Activated T-helper 1 cell treated with Interleukin-2 at 50 U/mL for 16 hours (primary cell): ENCODE measurements at regions not wholly inside any gene's neighbourhood (a gene's known extent, or its start where the extent isn't known, plus 50 kb on each side); places are given as distances from the start of the nearest gene placed in this dataset.
"Not testable (repeated sequence)": the region's sequence is repeated elsewhere in the genome, so short reads cannot be mapped to it uniquely, and the experiment has no call there.

ENCODE experiments used
- DNase-seq: peaks from one replicate; pipeline ENCODE4 v3.0.0-alpha.2; 2020; ENCODE audit warnings: low read depth

DNA sequence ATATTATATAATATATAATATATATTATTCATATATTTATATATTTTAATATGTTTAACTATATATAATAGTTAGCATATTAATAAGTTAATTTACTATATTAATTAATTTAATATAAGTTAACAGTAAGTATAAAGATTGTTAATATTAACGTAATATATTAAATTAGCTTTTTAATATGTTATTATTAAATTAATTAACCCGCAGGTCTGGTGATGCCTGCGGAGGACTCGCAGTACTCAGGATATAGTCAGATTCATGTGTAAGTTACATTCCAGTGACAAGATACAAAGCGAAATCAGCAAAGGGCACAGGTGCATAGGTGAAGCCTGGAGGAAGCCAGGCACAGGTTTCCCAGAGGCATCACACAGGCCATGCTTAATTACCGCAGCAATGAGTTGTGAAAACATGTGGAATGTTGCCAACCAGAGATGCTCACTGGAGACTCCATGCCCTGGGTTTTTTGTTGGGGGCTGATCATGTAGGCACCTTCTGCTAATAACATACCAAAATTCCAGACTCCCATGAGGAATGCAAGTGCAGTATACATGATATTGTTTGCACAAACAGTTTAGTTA is 130.4 kb upstream of the MPHOSPH6 start:
- DNase-seq = no peak

DNA sequence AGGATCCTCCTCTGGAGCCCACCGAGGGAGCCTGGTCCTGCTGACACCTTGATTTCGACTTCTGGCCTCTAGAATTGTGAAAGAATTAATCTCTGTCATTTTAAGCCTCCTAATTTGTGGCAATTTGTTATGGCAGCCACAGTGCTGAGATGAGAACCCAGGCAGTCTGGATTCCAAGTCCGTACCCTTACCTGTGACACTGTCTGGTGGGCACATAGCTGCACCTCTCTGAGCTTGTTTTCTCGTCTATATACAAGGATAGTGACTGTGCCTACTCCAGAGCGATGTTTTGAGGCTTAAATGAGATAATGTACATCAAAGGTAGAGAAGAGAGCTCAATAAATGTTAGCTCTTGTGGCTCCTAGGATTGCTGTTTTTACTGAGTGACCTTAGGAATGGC is 128.4 kb upstream of the MPHOSPH6 start:
- DNase-seq = no peak

DNA sequence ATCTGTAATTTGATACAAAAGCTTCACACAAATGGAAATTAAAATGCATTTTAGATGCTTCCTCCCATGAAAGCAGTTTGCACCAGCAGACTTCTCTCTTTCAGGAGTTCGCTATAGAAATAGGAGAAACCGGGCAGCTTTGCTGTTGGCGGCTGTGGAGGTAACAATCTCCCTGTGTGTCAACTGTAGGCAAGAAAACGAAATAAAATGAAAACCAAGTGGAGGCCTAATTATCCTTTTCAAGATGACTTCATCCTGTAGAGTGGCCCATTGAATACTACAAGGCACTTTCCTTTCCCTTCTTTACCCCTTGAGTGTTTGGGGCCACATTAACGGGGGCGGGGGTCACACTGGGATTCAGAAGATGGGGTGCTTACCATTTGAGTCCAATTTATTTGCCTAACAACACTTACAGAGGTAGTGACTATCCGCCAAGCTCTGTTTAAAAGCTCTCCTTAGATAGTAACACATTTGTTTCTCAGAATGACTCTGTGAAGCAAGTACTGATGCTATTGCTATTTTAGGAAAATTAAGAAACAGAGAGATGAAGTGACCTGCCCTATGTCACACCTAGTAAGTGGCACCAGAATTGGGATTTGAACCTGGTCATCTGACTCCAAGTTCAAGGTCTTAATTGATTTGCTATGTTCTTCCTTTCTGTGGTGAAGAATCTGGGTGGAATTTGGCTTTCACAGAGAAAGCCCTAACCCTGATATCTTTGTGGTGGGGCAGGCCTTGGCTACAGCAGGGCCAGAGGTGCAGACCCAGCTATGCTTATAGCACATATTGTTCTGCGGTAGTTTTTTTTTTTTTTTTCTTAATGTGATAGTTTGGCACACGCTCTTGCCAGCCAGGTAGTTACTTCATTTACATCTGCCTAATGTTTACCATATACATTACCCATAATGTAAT is 125.5 kb upstream of the MPHOSPH6 start:
- DNase-seq = no peak

DNA sequence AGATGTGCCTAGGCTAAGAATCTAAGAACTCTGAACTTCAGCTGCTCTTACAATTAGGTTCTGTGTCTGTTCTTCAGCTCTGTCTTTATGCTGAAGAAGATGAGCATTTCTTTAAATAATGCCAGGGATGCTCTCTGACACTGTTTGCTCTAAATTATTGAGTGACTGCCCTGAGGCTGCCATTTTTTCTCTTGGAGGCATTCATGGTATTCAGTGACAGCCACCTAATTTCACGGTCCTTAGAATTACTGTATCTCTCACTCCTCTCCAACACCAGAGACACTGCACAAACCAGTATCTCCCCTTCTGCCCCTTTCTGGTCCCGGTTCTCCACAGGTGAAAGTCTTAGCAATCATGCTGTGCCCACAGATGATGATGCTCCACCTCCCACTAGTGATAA is 123.6 kb upstream of the MPHOSPH6 start:
- no peak for DNase-seq

DNA sequence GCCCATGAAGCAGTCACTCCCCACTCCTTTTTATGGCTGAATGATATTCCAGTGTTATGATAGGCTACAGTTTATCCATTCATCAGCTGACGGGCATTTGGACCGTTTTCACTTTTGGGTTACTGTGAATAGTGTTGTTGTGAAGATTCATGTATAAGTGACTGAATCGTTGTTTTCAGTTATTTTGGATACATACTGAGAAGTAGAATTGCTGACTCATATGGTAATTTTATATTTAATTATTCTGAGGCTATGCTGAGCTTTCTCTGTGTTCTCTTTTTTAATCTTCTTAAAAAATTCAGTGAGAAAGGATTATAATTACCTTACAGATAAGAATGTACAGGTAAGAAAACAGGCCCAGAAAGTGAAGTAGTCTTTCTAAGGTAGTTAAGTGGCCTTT is 117.9 kb upstream of the MPHOSPH6 start:
- DNase-seq = no peak

DNA sequence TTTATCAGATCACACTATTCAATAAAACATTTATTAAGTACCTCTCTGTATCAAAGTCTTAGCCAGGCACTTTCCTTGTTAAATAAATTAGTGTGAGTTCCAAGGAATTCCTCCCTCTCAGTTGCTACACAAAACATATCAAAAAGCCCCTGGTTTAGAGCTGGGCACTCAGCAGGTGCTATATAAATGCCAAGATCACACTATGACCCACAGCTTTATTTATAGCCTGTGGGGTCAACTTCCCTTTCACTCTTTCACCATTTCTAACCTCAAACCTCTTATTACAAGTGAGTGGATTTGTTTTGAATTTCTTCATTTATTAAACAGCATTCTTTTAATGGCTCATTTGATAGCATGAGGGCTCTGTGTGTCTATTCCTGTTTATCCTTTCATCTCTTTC is 112.6 kb upstream of the MPHOSPH6 start:
- no peak for DNase-seq

DNA sequence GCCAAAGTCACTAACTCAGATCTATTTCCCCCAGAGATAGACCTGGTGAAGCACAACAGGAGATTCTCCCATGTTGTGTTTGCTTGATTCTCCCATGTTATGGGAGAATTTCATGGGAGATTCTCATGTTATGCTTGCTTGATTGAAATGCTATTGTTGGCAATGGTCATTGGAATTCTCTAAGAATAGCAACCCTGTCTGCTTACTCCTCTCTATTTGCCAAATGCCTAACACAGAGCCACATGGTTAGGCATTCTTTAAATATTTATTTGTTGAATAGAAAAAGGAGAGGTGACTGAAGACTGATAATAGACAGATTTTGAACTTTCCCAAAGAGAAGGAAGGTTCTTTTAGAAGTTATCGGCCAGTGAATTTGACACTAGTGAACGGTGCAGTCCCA is 111.5 kb upstream of the MPHOSPH6 start:
- DNase-seq = no peak

DNA sequence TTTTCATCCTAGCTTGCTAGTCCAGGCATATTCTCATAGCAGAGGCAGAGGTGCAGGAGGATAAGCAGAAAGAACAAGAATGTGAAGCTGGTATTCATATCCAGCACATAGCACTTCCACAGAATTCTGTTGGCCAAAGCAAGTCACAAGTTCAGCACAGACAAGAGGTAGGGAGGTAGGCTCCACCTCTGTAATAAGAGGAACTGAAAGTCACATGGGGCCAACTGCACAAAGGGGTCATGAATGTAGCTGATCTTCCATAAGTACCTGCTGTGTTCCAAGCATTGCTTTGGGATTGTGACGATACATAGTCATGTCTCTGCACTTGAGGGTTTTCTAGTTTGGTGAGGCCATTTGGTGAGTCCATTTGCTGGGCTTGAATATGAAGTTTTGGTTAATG is 110.8 kb upstream of the MPHOSPH6 start:
- no peak for DNase-seq

DNA sequence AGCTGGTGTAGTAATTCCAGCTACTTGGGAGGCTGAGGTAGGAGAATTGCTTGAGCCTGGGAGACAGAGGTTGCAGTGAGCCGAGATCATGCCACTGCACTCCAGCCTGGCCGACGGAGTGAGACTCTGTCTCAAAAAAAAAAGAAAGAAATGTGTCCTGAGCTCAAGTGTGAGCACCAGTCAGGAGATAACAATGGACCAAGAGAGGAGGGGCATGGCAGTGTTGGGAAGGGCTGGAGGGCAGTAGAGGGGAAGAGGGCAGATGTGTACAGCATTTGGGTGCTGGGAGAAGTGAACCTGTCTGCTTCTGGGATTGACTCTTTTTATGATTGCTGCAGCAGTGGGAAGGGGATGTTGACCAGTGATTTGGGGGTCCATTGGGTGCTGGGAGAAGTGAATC is 105.3 kb upstream of the MPHOSPH6 start:
- DNase-seq = not testable (repeated sequence)

DNA sequence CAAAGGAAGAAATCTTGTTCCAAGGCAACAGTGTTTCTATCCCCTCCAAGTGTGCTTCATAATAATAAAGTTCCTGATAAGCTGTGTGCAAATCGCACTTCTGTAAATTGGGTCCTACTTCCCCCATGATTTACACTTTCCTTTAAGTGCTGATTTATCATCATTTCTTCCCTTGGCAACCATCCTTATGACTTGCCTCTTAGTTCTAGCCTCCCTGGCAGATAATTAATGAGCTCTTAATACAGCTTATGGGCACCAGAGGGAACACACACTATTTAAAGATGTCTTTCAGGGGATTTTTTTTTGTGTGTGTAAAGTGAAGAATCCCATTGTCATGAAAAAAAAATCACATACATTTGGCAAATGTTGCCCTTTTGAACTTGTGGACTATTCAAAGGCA is 101.6 kb upstream of the MPHOSPH6 start:
- DNase-seq = no peak

DNA sequence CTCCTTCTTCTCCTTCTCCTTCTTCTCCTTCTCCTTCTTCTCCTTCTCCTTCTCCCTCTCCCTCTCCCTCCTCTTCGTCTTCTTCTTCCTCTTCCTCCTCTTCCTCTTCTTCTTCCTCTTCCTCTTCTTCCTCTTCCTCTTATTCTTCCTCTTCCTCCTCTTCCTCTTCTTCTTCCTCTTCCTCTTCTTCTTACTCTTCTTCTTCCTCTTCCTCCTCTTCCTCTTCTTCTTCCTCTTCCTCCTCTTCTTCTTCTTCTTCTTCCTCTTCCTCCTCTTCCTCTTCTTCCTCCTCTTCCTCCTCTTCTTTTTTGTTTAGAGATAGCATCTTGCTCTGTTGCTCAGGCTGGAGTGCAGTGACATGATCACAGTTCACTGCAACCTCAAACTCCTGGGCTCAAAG is 97.7 kb upstream of the MPHOSPH6 start:
- not testable (repeated sequence) for DNase-seq

DNA sequence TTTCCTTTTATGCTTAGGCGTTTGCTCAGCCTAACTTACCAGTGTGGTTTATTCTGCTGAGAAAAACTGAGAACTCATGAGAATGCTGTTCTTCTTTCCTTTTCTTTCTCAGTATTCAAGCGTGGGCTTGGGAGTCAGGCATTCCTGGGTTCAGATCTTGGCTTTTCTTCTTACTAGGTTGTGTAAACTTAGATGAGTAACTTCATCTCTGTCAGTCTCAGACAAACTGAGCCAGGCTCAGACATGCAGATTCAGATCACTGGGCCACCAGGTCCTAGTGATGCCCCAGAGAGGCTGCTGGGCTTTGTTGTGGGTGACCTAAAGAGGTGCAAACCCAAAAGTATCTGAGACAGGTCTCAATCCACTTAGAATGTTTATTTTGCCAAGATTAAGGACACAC is 95.8 kb upstream of the MPHOSPH6 start:
- DNase-seq = no peak

DNA sequence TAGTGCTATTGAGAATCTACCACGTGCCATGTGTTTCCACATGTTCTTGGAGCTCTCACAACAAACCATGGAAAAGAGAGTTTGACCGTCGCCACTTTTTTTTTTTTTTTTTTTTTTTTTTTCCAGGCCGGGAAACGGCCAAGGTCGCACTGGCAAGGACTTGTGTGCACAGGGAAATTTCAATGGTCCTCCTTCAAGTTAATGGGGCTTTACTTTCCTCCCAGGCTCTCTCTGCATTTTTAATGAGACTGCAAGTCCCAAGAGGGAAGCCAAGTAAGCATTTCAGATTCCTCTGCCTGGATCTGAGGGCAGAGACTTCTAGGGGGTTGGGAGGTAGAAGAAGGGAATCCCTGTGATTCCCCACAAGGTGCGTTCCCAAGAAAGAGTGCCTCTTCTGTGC is 94.7 kb upstream of the MPHOSPH6 start:
- DNase-seq = no peak

DNA sequence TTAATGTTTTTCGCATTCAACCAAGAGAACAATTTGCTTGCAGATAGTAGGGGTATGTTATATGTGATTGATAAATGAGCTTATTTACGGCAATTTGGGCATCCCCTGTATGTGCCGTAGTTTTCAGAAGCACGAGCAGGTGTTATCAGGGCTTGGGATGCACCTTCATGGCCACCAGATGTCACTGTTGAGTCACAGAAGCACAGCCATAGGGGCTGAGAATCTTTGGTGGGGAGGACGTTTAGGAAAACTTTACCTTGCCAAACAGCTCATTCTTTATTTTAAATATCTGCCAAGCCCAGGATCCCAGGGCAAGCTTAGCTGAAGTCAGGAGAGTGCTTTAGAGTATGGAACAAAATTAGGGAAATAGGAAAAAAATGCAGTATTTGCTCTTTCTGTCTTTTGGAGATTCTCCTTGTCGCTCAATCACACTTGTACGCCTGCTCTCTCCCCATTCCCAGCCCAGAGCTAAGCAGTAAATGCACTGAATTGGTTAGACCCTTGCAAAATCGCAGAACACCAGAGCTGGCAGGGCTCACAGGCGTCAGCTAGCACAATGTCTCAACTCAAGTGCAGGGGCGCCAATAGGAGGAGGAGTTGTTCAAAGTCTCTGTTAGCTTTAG is 93.6 kb upstream of the MPHOSPH6 start:
- peak; percentile 4 for DNase-seq

DNA sequence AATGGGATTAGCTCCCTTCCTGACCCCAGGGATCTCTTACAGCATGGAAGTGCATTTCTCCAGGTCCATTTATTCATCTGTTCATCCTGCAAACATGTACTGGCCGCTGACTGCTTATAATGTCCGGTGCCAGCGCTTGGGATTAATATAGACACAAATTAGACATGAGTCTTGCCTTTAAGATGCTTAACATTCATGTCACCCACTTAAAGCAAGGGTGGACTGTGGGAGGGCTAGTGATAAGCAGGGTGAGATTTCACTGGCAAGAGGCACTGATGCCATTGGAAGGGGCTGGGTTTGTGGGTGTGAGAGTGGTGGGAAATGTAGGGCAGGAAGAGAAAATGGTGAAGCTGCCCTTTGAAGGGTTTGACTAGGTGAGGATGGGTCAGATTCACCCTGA is 92.2 kb upstream of the MPHOSPH6 start:
- DNase-seq = no peak

DNA sequence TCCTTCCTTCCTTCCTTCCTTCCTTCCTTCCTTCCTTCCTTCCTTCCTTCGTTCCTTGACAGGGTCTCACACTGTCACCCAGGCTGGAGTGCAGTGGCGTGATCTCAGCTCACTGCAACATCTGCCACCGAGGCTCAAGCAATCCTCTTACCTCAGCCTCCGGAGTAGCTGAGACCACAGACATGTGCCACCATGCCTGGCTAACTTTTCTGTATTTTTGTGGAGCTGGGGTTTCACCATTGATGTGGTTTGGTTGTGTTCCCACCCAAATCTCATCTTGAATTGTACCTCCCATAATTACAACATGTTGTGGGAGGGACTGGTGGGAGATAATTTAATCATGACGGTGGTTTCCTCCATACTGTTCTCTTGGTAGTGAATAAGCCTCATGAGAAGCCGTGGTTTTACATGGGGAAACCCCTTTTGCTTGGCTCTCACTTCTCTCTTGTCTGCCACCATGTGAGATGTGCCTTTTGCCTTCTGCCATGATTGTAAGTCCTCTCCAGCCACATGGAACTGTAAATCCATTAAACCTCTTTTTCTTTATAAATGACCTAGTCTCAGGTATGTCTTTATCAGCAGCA is 90.3 kb upstream of the MPHOSPH6 start:
- DNase-seq = no peak

DNA sequence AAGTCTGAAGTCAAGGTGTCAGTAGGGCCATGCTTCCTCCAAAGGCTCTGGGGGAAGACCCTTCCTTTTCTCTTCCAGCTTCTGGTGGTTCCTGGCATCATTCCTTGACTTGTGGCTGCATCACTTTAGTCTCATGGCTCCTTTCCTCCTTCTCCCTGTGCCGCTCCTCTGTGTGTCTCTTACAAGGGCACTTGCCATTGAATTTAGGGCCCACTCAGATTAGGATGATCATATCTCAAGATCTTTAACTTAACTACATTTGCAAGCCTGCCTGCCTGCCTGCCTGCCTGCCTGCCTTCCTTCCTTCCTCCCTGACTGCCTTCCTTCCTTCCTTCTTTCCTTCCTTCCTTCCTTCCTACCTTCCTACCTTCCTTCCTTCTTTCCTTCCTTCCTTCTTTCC is 89.7 kb upstream of the MPHOSPH6 start:
- DNase-seq = no peak

DNA sequence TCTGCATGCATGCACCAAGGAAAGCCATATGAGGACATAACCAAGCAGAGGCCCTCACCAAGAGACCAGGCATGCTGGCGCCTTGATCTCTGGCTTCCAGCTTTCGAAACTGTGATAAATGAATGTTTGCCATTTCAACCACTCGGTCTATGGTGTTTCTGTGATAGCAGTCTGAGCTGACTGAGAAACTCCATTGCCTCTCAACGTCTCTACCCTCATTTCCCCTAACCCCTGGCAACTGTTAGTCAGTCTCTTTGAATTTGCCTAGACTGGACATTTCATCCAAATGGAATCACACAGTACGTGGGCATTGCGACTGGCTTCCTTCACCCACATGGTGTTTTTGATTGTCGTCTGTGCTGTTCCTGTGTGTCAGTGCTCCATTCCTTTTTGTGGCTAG is 88.0 kb upstream of the MPHOSPH6 start:
- no peak for DNase-seq

DNA sequence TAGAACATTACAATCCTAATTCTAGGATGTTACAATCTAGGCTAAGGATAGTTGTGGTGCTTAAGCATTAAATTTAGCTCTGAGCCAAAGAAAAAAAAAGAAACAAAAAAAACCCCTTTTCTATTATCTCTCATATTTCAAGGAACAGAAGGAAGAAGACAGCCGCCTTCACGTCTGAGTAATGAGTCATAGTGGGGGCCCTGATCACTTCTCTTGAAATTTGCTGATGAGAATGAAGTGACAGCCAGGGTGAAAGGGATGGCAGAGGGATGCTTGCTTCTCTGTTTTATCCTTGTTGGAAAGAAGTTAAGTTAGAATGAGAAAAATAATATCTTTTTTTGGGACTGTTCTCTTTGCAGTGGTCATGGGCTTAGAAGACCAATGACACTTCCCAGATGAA is 82.6 kb upstream of the MPHOSPH6 start:
- DNase-seq = no peak

DNA sequence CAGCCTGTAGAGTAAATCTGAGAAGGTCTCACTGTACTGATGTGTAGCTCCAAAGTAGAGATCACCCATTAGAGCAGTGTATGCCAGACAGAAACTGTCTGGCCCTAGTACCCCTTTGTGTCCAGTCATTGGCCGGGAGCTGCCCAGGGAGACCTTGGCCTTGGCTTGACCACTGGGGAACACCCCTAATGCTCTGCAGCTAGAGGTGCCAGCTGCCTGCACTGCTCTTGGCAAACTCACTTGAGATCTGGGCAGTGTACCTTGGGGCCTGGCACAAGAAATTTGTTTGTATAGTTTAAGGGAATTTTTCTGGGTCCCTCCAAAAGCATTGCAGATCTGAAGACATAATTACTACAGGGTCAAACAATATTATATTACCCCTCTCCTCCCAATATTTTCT is 78.7 kb upstream of the MPHOSPH6 start:
- no peak for DNase-seq

DNA sequence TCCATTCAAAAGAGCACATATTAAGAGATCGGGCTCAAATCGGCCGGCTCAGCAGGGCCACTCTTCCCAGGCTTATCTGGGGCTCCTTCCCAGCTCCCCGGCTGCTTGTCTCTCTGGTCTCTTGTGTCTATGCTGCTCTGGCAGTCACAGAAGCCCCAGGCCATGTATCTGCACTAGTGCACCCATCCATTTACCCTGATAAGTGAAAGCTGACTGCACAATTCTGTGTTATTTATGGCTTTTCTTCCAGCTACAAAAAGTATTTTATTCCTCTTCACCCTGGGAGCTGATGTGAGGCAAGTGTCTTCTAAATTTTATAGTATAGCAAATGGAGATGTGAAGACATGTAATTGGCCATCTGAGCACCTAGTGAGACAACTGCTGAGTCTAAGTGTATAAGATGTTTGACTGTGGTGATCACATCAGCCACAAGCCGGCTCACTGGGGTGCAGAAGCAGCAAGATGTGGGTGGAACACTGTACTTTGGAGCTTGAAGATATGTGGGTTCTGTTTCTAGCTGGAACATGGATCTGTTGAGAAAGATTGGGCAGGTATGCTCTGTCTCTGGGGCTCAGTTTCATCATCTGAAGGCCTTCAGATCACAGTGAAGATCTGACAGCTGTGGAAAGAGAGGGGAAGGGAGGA is 78.1 kb upstream of the MPHOSPH6 start:
- no peak for DNase-seq

DNA sequence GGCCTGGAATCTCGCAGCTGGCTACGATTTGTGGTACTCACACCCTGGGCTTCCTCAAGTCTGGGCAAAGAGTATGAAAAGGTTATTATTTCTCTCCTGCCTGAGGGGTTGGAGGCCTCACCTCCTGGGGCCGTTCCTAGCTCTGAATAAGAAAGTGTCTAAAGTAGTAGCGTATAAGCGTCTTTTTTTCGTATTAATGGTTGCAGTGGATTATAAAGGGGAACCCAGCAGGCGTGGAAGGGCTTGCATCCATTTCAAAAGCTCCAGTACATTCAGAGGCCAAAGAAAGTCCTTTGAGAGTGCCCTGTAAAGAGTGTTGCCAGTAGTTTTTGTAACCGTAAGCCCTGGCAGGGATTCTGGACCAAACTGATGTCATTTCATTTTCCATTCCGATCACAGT is 72.2 kb upstream of the MPHOSPH6 start:
- no peak for DNase-seq
